Endothelial cell of umbilical vein (primary cell): ENCODE measurements at regions not wholly inside any gene's neighbourhood (a gene's known extent, or its start where the extent isn't known, plus 50 kb on each side); places are given as distances from the start of the nearest gene placed in this dataset.

Experiments used
- CTCF ChIP-seq, 2 donors: IDR thresholded peaks; 1 replicate in 1 of 2; 2 replicates in 1 of 2; pipeline ENCODE4 v1.5.1; 2011; ENCODE audit warnings: low read length in 2 of 2, mild to moderate bottlenecking in 2 of 2, moderate library complexity in 2 of 2, control low read depth in 1 of 2, inconsistent platforms in 1 of 2, low read depth in 1 of 2; ENCODE audit not compliant: insufficient read depth in 1 of 2; ENCODE audit errors: extremely low read depth in 1 of 2
- EZH2 ChIP-seq: IDR thresholded peaks from 2 replicates; pipeline ENCODE4 v1.6.1; 2012; ENCODE audit warnings: borderline replicate concordance, low read depth, mild to moderate bottlenecking, moderate library complexity, low read length, inconsistent platforms; ENCODE audit not compliant: severe bottlenecking
- JUN ChIP-seq: IDR thresholded peaks from 2 replicates; pipeline ENCODE4 v1.6.1; 2011; ENCODE audit warnings: borderline replicate concordance, low read depth; ENCODE audit not compliant: insufficient read length, insufficient read depth
- MYC ChIP-seq: IDR thresholded peaks from one replicate; pipeline ENCODE4 v1.6.1; 2011; ENCODE audit warnings: mild to moderate bottlenecking, low read depth, low read length
- POLR2A ChIP-seq: IDR thresholded peaks from 2 replicates; pipeline ENCODE4 v1.6.1; 2012; ENCODE audit warnings: low read depth, mild to moderate bottlenecking, control low read depth, low read length
- POLR2AphosphoS5 ChIP-seq: IDR thresholded peaks from 2 replicates; pipeline ENCODE4 v1.6.1; 2012; ENCODE audit warnings: low read depth, mild to moderate bottlenecking, control low read depth, low read length, moderate library complexity; ENCODE audit not compliant: insufficient read depth

- TF ChIP-seq POLR2AphosphoS5 = no peak
- no peak for TF ChIP-seq CTCF (IDR thresholded peaks at IDR 0.05; ENCODE audit: extremely low read depth in 1 of 2, insufficient read depth in 1 of 2, low read depth in 1 of 2, low read length in 2 of 2)
- TF ChIP-seq EZH2 = no peak
- no peak for TF ChIP-seq POLR2A
- no peak for TF ChIP-seq JUN
- TF ChIP-seq MYC = no peak
Measured at GRCh38 chr4:31051151-31051550, 331.0 kb downstream of the PCDH7 start.
